ENCODE measurements at regions not wholly inside any gene's neighbourhood (a gene's known extent, or its start where the extent isn't known, plus 50 kb on each side); places are given as distances from the start of the nearest gene placed in this dataset.
"Not testable (repeated sequence)": the region's sequence is repeated elsewhere in the genome, so short reads cannot be mapped to it uniquely, and the experiment has no call there.

DNA sequence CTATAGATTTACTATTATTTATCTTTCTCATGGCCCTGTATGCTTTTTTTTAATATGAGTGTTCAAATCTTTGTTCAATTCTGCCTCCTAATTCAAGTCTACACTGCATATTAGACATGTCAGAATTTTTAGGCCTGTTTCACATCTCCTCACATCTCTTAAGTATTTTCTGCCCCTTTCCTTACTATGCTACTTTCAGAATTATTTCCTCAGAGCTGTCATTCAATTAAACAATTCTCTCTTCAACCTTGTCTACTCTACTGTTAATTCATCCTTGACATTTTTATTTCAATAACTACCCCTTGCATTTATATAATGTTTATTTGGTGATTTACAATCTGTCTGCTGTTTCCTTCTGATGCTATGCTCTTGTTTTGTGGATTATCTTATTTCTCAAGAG is 91.1 kb downstream of the CAPZA3 start:
- ATAC-seq = no peak
- H3K4me1 Mint-ChIP-seq = no peaks in the 10 kb centered on the region
- Histone ChIP-seq H3K4me1 (ENCODE audit: control insufficient read depth, insufficient read depth, low read length) (no peaks in the 10 kb centered on the region), H3K4me3 (ENCODE audit: low read length) (no peak overlapping the region), H3K27ac (ENCODE audit: low read length) (no peak overlapping the region), H3K9me3 (ENCODE audit: control insufficient read depth, insufficient read depth, low read length) (no peaks in the 10 kb centered on the region), H3K36me3 (ENCODE audit: control insufficient read depth, insufficient read depth, low read length) (no peaks in the 10 kb centered on the region), H3K27me3 (ENCODE audit: control insufficient read depth, insufficient read depth, low read length) (no peaks in the 10 kb centered on the region)
- H3K36me3 Mint-ChIP-seq = no peaks in the 10 kb centered on the region
- intact Hi-C loops (cut with micrococcal nuclease) = no loop called here
- H3K27ac Mint-ChIP-seq = no peak overlapping the region
- H3K27me3 Mint-ChIP-seq (ENCODE audit: low read depth in 2 of 2) = no peaks in the 10 kb centered on the region
- TF ChIP-seq CTCF (IDR thresholded peaks at IDR 0.05) = no peak
- no peak for DNase-seq
- peaks cover 4 to 10% of the 10 kb centered on the region in 2 donors for H3K9me3 Mint-ChIP-seq
- H3K4me3 Mint-ChIP-seq = no peak overlapping the region

DNA sequence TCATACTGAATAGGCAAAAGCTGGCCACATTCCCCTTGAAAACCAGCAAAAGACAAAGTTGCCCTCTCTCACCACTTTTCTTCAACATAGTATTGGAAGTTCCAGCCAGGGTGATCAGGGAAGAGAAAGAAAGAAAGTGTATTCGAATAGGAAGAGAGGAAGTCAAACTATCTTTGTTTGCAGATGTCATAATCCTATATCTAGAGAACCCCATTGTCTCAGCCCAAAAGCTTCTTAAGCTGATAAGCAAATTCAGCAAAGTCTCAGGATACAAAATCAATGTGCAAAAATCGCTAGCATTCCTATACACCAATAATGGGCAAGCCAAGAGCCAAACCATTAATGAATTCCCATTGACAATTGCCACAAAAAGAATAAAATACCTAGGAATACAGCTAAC is 95.0 kb downstream of the CAPZA3 start:
- H3K4me1 ChIP-seq (ENCODE audit: control insufficient read depth, insufficient read depth, low read length); DNase-seq; H3K9me3 ChIP-seq (ENCODE audit: control insufficient read depth, insufficient read depth, low read length); H3K27me3 Mint-ChIP-seq (ENCODE audit: low read depth in 2 of 2); H3K27ac Mint-ChIP-seq; H3K36me3 ChIP-seq (ENCODE audit: control insufficient read depth, insufficient read depth, low read length); H3K4me3 Mint-ChIP-seq; H3K27me3 ChIP-seq (ENCODE audit: control insufficient read depth, insufficient read depth, low read length); ATAC-seq; H3K36me3 Mint-ChIP-seq; H3K4me3 ChIP-seq (ENCODE audit: low read length); H3K4me1 Mint-ChIP-seq; intact Hi-C loops (cut with micrococcal nuclease); H3K27ac ChIP-seq (ENCODE audit: low read length): not testable (repeated sequence)
- 78% methylated on average over 1 of the region's 2 CpGs for WGBS (ENCODE audit: insufficient coverage)
- peaks cover 4 to 10% of the 10 kb centered on the region in 2 donors for H3K9me3 Mint-ChIP-seq

DNA sequence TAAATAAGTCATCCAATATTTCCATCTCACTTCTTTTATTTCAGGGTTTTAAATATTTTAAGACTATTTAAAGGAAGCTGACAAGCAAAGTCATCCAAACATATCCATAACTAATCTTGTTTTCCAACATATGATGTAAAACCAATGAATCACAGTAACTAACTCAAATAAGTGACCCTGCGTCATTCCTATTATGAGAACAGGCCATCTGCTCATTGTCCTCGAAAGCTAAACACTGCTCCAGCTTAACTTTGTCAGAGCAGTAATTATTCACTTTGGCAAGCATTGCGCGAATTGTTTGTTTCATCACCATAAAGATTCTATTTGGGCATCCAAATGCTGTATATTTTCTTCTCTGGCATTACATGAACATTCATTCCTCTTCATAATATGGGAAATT is 99.1 kb downstream of the CAPZA3 start:
- WGBS (ENCODE audit: insufficient coverage) = 91% methylated on average over 4 of the region's 4 CpGs

GRCh38 chr12:18837505-18837904 is 99.6 kb downstream of the CAPZA3 start:
- no peaks in the 10 kb centered on the region for H3K36me3 ChIP-seq (ENCODE audit: control insufficient read depth, insufficient read depth, low read length)
- no peaks in the 10 kb centered on the region for H3K9me3 ChIP-seq (ENCODE audit: control insufficient read depth, insufficient read depth, low read length)
- Mint-ChIP-seq H3K36me3 (no peaks in the 10 kb centered on the region), H3K27ac (no peak overlapping the region), H3K27me3 (ENCODE audit: low read depth in 2 of 2) (no peaks in the 10 kb centered on the region), H3K9me3 (peaks cover 4 to 5% of the 10 kb centered on the region in 2 donors), H3K4me3 (no peak overlapping the region), H3K4me1 (no peaks in the 10 kb centered on the region)
- no peak overlapping the region for H3K27ac ChIP-seq (ENCODE audit: low read length)
- no peak overlapping the region for H3K4me3 ChIP-seq (ENCODE audit: low read length)
- no peaks in the 10 kb centered on the region for H3K4me1 ChIP-seq (ENCODE audit: control insufficient read depth, insufficient read depth, low read length)
- intact Hi-C loops (cut with micrococcal nuclease) = no loop called here
- WGBS (ENCODE audit: insufficient coverage) = no CpG with 5 or more reads among the region's 2 CpGs
- ATAC-seq = no peak
- TF ChIP-seq CTCF (IDR thresholded peaks at IDR 0.05) = no peak
- H3K27me3 ChIP-seq (ENCODE audit: control insufficient read depth, insufficient read depth, low read length) = no peaks in the 10 kb centered on the region
- no peak for DNase-seq

More for the DNA sequence above, 99.1 kb downstream of the CAPZA3 start:
- H3K4me3 Mint-ChIP-seq = no peak overlapping the region
- no peaks in the 10 kb centered on the region for H3K4me1 ChIP-seq (ENCODE audit: control insufficient read depth, insufficient read depth, low read length)
- H3K9me3 Mint-ChIP-seq = peaks cover 2 to 3% of the 10 kb centered on the region in 2 donors
- no peaks in the 10 kb centered on the region for H3K36me3 Mint-ChIP-seq
- H3K9me3 ChIP-seq (ENCODE audit: control insufficient read depth, insufficient read depth, low read length) = no peaks in the 10 kb centered on the region
- no peak for ATAC-seq
- no peak overlapping the region for H3K27ac Mint-ChIP-seq
- no peaks in the 10 kb centered on the region for H3K27me3 ChIP-seq (ENCODE audit: control insufficient read depth, insufficient read depth, low read length)
- no peak for TF ChIP-seq CTCF (IDR thresholded peaks at IDR 0.05)
- no peaks in the 10 kb centered on the region for H3K4me1 Mint-ChIP-seq
- intact Hi-C loops (cut with micrococcal nuclease) = no loop called here
- H3K27ac ChIP-seq (ENCODE audit: low read length) = no peak overlapping the region
- no peaks in the 10 kb centered on the region for H3K36me3 ChIP-seq (ENCODE audit: control insufficient read depth, insufficient read depth, low read length)
- no peak overlapping the region for H3K4me3 ChIP-seq (ENCODE audit: low read length)
- H3K27me3 Mint-ChIP-seq (ENCODE audit: low read depth in 2 of 2) = no peaks in the 10 kb centered on the region
- DNase-seq = no peak

DNA sequence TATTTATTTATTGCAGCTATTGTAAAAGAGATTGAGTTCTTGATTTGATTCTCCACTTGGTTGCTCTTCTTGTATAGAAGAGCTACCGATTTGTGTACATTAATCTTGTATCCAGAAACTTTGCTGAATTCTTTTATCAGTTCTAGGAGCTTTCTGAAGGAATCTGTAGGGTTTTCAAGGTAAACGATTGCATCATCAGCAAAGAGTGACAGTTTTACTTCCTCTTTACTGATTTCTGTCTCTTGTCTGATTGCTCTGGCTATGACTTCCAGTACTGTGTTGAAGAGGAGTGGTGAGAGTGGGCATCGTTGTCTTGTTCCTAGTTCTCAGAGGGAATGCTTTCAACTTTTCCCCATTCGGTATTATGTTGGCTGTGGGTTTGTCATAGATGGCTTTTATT is 103.1 kb downstream of the CAPZA3 start:
- 67% methylated on average over 4 of the region's 4 CpGs for WGBS (ENCODE audit: insufficient coverage)
- H3K27ac Mint-ChIP-seq; intact Hi-C loops (cut with micrococcal nuclease); H3K4me1 ChIP-seq (ENCODE audit: control insufficient read depth, insufficient read depth, low read length); ATAC-seq; H3K27me3 ChIP-seq (ENCODE audit: control insufficient read depth, insufficient read depth, low read length); H3K4me1 Mint-ChIP-seq; H3K4me3 ChIP-seq (ENCODE audit: low read length); H3K9me3 ChIP-seq (ENCODE audit: control insufficient read depth, insufficient read depth, low read length); DNase-seq; H3K36me3 ChIP-seq (ENCODE audit: control insufficient read depth, insufficient read depth, low read length); H3K4me3 Mint-ChIP-seq; H3K27me3 Mint-ChIP-seq (ENCODE audit: low read depth in 2 of 2); H3K27ac ChIP-seq (ENCODE audit: low read length); H3K36me3 Mint-ChIP-seq: not testable (repeated sequence)
- H3K9me3 Mint-ChIP-seq = peaks cover 2 to 11% of the 10 kb centered on the region in 2 donors

Measured in natural killer cell (primary cell).